RPMI8226 (cell line): ENCODE measurements at regions not wholly inside any gene's neighbourhood (a gene's known extent, or its start where the extent isn't known, plus 50 kb on each side); places are given as distances from the start of the nearest gene placed in this dataset.

ENCODE experiments used
- DNase-seq: peaks from one replicate; pipeline ENCODE4 v3.0.0-alpha.2; 2015

- no peak for DNase-seq
These were observed 110.2 kb upstream of the SESN3 start for GRCh38 chr11:95341221-95341620.

DNA sequence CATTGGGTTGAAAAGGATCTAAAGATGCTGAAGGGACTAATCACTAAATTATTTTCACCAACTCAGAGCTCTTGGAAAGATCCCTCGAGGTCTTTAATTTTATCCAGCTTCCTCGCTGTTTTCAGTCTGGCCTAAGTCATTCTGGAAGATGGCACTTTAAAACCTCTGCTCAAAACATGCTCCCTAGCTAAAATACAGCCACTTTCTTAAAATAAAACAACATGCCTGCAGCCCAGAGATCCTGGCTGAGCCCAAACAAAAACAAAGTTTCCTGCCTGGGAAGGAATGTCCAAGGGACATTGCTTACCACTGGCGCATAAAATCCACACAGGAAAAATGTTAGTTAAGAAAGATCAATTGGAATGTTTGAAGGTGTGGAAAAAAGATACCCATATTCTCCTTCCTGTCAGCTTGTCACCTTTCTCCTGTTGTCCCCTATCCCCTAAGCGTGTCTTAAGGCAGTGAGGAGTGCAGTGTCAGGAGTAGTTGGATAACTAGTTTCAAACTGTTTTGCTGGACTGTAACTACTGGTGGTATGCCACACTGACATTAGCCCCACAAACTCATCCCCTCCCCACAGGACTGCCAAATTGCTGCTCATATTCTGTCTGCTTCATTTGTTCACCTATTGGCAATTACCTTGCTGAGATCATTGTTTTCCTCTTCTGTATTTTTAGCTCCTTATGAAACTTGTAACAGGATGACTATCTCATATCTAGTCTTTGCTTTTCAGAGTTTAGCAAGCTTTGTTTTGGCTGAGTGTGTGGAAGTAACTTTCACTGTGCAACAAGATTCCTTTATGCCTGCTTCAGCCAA is 108.3 kb upstream of the SESN3 start:
- DNase-seq = no peak

DNA sequence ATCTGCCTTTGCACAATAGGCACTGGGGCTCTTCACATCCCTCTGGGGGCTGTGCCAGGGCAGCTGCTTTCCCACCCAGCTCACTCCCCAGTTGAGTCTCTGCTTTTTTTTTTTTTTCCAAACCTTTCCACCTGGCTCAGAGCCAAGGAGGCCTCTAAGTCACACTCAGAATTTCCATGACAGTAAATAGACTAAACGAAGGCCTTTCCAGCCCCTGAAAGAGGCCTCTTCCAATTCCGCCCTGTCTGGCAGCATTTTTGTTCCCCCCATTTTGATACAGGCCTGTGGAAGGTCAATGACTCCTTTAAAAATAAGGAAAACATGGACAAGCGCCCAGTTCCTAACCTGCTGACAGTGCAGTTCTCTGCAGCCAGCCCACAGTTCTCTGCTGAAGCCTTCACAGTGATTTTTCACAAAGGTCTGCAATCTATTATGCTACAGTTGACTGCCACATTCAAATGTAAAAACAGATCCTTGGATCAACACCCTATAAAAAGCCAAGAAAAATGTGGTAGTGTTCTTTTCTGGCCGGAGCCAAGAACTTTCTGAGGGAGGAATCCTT is 107.5 kb upstream of the SESN3 start:
- DNase-seq = no peak

GRCh38 chr11:95337972-95338429 is 107.0 kb upstream of the SESN3 start:
- DNase-seq = no peak

- peak; percentile 45 for DNase-seq
These were observed 106.4 kb upstream of the SESN3 start for GRCh38 chr11:95337175-95337957.

GRCh38 chr11:95335989-95336388 is 105.0 kb upstream of the SESN3 start:
- no peak for DNase-seq

DNA sequence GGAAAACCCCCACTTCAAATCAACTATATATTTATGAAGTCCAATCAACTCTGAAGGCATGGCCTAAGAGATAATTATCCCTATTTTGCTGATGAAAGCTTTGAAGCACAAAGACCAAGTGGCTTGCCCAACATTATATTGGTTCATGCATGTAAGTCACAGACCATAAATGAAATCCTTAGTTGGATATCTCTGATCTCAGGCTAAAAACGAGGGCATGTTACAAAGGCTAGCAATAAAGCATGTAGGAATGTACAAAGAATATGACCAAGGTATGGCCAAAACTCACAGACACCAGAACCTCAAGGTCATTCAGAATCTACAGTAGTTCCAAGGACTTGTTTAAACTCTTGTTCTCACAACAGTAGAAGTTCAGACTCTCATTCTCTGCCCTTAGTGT is 100.2 kb upstream of the SESN3 start:
- DNase-seq = no peak

DNA sequence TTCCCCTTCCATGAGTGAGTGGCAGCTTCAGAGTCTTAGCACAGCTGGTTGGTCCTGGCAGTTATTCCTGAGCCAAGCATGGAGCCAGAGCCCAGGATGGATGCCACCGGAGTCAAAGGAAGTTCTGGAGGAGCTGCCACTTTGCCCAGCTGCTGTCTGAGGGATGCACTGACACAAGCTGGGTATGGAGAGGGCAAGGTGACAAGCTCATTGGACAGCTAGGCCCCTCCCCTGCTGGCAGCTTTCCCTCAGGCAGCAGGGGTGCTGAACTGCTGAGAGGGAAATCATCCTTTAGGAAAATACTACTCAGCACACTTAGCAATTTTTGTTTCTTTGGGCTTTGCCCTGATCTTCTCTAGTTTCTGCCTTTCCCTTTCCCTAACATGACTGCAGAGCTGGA is 99.3 kb upstream of the SESN3 start:
- no peak for DNase-seq

DNA sequence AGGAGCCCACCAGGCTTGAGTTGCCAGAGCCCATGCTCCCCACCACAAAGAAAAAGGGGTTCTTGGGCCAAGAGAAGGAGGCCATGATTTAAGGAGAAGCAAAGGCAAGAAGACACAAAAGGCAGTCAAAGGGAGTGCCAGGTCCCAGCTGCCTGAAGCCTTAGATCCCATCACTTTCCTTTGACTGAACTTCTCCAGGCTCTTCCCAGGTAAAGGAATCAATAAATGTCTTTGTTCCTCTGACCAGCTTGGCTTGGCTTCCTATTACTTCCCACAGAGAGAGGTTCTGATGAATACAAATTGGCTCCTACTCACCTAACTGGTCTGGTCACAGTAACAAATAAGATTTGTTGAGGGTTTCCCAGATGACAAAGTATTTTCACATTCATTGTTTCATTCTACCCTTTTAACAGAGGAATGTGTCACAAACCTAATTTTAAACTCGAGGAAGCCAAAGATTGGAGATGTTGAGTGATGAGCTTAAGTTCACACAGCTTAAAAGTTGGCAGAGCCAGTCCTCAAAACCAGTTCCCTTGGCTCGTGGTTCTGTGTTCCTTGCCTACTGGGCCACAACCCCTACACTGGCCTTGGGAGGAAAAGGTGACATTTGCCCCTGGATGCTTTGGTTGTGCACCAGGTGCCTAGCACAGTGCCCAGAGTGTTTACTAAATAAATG is 96.4 kb upstream of the SESN3 start:
- DNase-seq = no peak

DNA sequence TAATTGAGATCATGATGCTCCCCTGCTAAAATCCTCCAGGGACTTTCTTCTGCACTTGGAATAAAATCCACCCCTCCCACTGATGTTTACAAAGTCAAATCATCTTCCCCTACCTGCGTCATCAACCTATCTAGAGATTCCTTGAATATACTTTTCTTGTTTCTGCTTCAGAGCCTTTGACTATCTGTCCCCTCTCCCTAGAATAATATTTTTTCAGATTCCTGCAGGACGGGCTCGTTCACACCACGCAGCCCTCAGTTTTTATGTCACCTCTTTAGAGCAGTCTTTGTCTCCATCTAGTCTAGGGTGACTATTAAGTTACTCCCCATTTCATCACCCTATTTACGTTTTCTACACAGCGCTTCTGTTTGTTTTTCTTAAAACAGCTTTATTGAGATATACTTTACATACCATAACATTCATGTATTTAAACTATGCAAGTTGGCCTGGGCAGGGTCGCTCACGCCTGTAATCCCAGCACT is 94.8 kb upstream of the SESN3 start:
- DNase-seq = no peak

GRCh38 chr11:95324826-95325225 is 93.8 kb upstream of the SESN3 start:
- DNase-seq = no peak

DNA sequence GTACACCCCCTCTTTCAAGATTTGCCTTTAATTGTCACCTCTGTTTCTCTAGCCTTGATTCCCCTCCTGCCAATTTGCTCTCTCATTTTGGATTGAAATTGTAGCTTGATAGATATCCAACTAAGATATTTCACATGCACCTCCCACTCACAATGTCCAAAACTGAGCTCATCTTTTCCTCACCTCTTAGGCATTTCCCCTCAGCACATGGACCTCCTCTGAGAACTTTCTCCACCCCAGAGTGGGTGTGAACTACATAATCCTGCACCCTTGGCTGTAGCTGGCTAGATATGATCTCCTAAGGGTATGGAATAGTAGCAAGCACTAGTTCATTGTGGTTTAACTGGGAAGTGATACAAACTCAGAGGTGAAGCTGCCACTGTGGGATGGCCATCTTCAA is 91.5 kb upstream of the SESN3 start:
- no peak for DNase-seq

DNA sequence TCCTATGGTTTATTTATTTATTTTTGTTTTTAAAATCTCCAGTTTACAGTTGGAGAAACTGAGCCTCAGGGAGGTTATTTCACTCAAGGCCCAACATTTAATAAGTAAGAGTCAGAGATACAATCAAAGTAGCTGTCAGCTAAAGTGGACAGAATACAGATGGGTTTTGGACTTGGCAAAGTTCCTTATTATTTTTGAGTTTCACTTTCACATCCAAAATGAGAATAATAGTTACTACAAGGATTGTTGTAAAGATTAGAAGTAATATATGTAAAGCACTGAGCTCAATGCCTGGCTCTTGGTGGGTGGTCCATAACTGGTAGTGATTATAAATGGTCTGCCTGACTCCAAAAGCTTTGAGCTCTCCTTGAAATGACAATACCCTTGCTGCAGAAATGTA is 87.5 kb upstream of the SESN3 start:
- DNase-seq = no peak

GRCh38 chr11:95308512-95309035 is 77.6 kb upstream of the SESN3 start:
- DNase-seq = no peak

DNA sequence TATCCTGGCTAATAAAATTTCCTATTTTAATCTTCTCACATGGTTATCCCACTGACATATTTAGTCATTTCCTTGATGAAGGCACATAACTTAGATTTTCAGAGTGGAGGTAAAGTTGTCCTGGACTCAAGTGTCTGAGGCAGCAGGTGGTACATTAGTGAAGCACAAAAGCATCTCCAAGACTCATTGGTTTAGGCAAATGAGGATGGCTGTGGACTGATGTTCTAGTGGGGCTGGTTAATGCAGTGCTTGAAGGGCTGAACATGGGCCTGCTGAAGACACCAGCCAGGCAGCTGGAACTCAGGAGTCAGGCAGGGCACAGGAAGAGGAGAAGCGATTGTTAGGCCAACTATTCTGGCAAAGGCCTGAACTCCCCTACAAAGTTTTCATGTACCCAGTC is 76.3 kb upstream of the SESN3 start:
- no peak for DNase-seq

GRCh38 chr11:95306801-95307200 is 75.8 kb upstream of the SESN3 start:
- DNase-seq = no peak

DNA sequence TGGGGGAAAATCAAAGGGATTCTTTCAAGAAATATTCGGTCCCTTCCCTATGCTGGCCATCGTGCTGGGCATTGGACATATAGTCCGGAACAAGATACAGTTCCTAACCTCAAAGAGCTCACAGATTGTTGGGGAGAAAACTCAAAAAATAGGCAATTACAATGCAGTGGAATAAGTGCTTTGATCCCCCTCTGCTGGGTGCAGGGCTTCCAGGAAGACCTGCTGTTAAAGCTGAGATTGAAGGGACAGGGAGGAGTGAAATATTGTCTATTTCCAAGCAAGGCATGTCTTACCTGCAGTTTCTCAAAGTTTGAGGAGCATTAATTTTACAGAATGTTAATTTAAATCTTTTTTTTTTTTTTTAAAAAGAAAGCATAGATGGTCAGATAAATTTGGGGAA is 75.1 kb upstream of the SESN3 start:
- no peak for DNase-seq

- no peak for DNase-seq
These were observed 74.7 kb upstream of the SESN3 start for GRCh38 chr11:95305705-95306104.

DNA sequence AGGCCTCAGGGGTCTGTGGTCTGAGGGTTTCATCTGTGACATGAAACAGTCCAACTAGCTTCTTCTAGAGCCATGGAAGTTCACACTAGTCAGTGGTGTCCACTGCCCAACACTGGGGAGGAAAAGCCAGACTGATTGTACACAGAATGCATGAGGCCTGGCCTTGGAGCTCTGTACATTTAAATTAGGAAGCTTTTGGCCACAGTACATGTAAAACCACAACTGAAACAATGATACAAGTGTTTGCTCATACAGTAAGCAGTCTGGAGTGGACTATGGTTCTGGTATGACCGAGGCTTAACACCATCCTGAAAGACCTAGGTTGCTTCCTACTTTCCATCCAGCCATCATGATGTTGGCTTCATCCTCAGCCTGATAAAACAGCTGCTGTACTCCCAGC is 73.8 kb upstream of the SESN3 start:
- no peak for DNase-seq

DNA sequence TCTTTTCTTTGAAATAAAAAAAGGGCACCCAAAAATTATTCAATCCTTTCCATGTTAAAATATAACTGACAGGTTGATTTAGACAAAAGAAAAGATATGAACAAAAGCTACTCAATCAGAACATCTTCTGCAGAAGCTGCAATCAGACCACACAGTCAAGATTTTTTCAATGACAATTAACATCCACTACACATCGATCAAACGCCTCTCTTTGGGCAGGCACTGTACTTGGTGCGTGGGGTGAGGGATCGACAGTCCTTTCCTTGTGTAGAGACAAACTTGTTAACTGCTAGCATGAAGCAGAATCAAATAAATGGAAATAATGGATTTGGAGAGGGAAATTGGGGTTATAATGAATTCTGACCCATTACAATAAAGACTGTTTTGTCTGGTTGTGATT is 71.2 kb upstream of the SESN3 start:
- DNase-seq = no peak

DNA sequence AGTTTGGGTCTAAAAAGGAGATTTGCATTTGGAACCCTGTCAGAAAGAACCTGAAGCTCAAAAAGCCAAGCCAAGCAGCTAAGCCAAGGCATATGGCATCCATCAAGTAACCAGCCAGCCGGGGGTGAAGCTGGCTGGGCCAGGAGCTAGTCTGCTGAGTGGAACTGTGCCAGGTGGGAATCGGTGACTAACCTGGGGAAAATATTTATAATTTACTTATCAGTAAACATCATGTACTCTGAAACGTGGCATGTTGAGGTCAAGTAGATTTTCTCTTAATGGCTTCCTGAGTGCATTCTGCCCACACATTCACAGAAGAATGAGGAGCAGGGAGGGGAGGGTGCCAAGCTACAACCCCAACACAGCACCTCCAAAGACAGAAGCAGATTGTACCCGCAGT is 70.5 kb upstream of the SESN3 start:
- DNase-seq = no peak

DNA sequence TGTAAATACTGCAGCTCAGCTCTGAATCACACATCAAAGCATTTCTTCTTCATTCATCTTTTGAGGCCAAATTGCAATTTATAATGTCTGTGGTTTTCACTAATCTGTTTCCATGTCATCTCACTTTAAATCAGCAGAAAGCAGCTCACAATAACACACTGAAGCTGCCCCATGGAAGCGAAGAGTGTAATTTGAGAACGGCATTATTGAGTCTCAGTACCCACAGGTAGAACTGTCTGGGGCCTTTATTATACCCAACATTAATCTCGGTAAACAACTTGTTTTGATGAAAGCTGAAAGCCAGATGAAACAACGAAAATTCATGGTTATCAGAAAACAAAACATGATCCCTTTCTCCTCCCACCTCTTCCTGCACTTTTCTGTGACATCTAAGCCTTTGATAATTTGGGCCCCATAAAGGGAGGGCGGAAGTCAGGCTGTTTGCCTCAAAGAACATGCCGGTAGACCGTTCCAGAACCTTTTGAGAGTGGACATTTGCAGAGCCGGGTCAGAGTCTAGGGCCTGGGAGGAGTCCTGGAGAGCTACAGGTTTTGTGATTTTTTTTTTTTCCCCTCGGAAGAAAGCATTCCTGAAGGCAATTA is 68.2 kb upstream of the SESN3 start:
- DNase-seq = no peak
